ENCODE measurements at regions not wholly inside any gene's neighbourhood (a gene's known extent, or its start where the extent isn't known, plus 50 kb on each side); places are given as distances from the start of the nearest gene placed in this dataset.

- Histone ChIP-seq H3K9me3 (no peaks in the 10 kb centered on the region), H3K27me3 (replicated peaks; ENCODE audit: insufficient read depth) (no peaks in the 10 kb centered on the region), H3K36me3 (no peaks in the 10 kb centered on the region), H3K4me1 (replicated peaks) (no peaks in the 10 kb centered on the region), H3K4me3 (no peak overlapping the region), H3K27ac (no peak overlapping the region)
- TF ChIP-seq CTCF (IDR thresholded peaks at IDR 0.05) = no peak
- no peak for TF ChIP-seq POLR2A (IDR thresholded peaks at IDR 0.05)
- TF ChIP-seq POLR2AphosphoS5 (IDR thresholded peaks at IDR 0.05) = no peak
- no peak for DNase-seq (ENCODE audit: low spot score)
- 69% methylated on average over 3 of the region's 3 CpGs for WGBS
- intact Hi-C loops (cut with DNase I) = no loop called here
These were observed 160.4 kb downstream of the KIF20B start for GRCh38 chr10:89861584-89862301.

- no peak overlapping the region for H3K4me3 ChIP-seq
- no peaks in the 10 kb centered on the region for H3K9me3 ChIP-seq
- no peak overlapping the region for H3K27ac ChIP-seq
- intact Hi-C loops (cut with DNase I) = no loop called here
- no peak for DNase-seq (ENCODE audit: low spot score)
- no peak for TF ChIP-seq CTCF (IDR thresholded peaks at IDR 0.05)
- TF ChIP-seq POLR2AphosphoS5 (IDR thresholded peaks at IDR 0.05) = no peak
- no peak for TF ChIP-seq POLR2A (IDR thresholded peaks at IDR 0.05)
- H3K36me3 ChIP-seq = no peaks in the 10 kb centered on the region
- no peaks in the 10 kb centered on the region for H3K27me3 ChIP-seq (replicated peaks; ENCODE audit: insufficient read depth)
- no peaks in the 10 kb centered on the region for H3K4me1 ChIP-seq (replicated peaks)
- 72% methylated on average over 2 of the region's 2 CpGs for WGBS
These were observed 166.6 kb downstream of the KIF20B start for GRCh38 chr10:89867964-89868363.

GRCh38 chr10:89869180-89869579 lies 167.8 kb downstream of the KIF20B start:
- Histone ChIP-seq H3K4me3 (no peak overlapping the region), H3K4me1 (replicated peaks) (no peaks in the 10 kb centered on the region), H3K9me3 (no peaks in the 10 kb centered on the region), H3K27ac (no peak overlapping the region), H3K36me3 (no peaks in the 10 kb centered on the region), H3K27me3 (replicated peaks; ENCODE audit: insufficient read depth) (no peaks in the 10 kb centered on the region)
- TF ChIP-seq CTCF (IDR thresholded peaks at IDR 0.05) (no peak), POLR2AphosphoS5 (IDR thresholded peaks at IDR 0.05) (no peak), POLR2A (IDR thresholded peaks at IDR 0.05) (no peak)
- intact Hi-C loops (cut with DNase I) = no loop called here
- 45% methylated on average over 2 of the region's 2 CpGs for WGBS
- no peak for DNase-seq (ENCODE audit: low spot score)

- no peak for DNase-seq (ENCODE audit: low spot score)
- intact Hi-C loops (cut with DNase I) = no loop called here
- 41% methylated on average over 2 of the region's 2 CpGs for WGBS
- no peaks in the 10 kb centered on the region for H3K36me3 ChIP-seq
- H3K27me3 ChIP-seq (replicated peaks; ENCODE audit: insufficient read depth) = no peaks in the 10 kb centered on the region
- no peak overlapping the region for H3K4me3 ChIP-seq
- no peaks in the 10 kb centered on the region for H3K4me1 ChIP-seq (replicated peaks)
- H3K9me3 ChIP-seq = no peaks in the 10 kb centered on the region
- TF ChIP-seq POLR2AphosphoS5 (IDR thresholded peaks at IDR 0.05) (no peak), POLR2A (IDR thresholded peaks at IDR 0.05) (no peak), CTCF (IDR thresholded peaks at IDR 0.05) (no peak)
- H3K27ac ChIP-seq = no peak overlapping the region
These were observed 168.3 kb downstream of the KIF20B start for GRCh38 chr10:89869592-89870156.

GRCh38 chr10:89870936-89871335 lies 169.5 kb downstream of the KIF20B start:
- TF ChIP-seq CTCF (IDR thresholded peaks at IDR 0.05) = no peak
- TF ChIP-seq POLR2A (IDR thresholded peaks at IDR 0.05) = no peak
- no peaks in the 10 kb centered on the region for H3K4me1 ChIP-seq (replicated peaks)
- intact Hi-C loops (cut with DNase I) = no loop called here
- 78% methylated on average over 2 of the region's 2 CpGs for WGBS
- no peak overlapping the region for H3K27ac ChIP-seq
- no peaks in the 10 kb centered on the region for H3K36me3 ChIP-seq
- no peaks in the 10 kb centered on the region for H3K9me3 ChIP-seq
- no peak overlapping the region for H3K4me3 ChIP-seq
- DNase-seq (ENCODE audit: low spot score) = no peak
- no peaks in the 10 kb centered on the region for H3K27me3 ChIP-seq (replicated peaks; ENCODE audit: insufficient read depth)
